ENCODE measurements at regions not wholly inside any gene's neighbourhood (a gene's known extent, or its start where the extent isn't known, plus 50 kb on each side); places are given as distances from the start of the nearest gene placed in this dataset.

GRCh38 chr13:47673009-47673850 is 327.8 kb downstream of the SUCLA2 start:
- Histone ChIP-seq H4K20me1 (ENCODE audit: insufficient read depth, low read length, poor library complexity, severe bottlenecking) (no peaks in the 10 kb centered on the region), H3K4me2 (ENCODE audit: low read depth, low read length, poor library complexity, severe bottlenecking) (no peak overlapping the region), H3K36me3 (ENCODE audit: insufficient read depth, low read length) (no peaks in the 10 kb centered on the region), H3K9ac (ENCODE audit: low read depth, low read length, poor library complexity, severe bottlenecking) (no peak overlapping the region), H3K9me3 (ENCODE audit: insufficient read depth, low read depth, low read length) (no peaks in the 10 kb centered on the region), H3K79me2 (ENCODE audit: insufficient read depth, low read length) (no peaks in the 10 kb centered on the region), H2AFZ (ENCODE audit: low read length) (no peak overlapping the region), H3K27me3 (ENCODE audit: insufficient read depth, low read length, poor library complexity, severe bottlenecking) (no peaks in the 10 kb centered on the region), H3F3A (ENCODE audit: low read depth) (no peaks in the 10 kb centered on the region), H3K4me3 (ENCODE audit: low read length, poor library complexity, severe bottlenecking) (no peak overlapping the region), H3K4me1 (ENCODE audit: insufficient read depth, low read length, poor library complexity, severe bottlenecking) (no peaks in the 10 kb centered on the region), H3K9me2 (replicated peaks; ENCODE audit: low read depth, low read length) (no peaks in the 10 kb centered on the region)
- TF ChIP-seq EZH2phosphoT487 (IDR thresholded peaks at IDR 0.05; ENCODE audit: borderline replicate concordance) (no peak), CTCF (conservative IDR thresholded peaks at IDR 0.05; ENCODE audit: low read length) (no peak)

GRCh38 chr13:47672245-47673008 is 328.6 kb downstream of the SUCLA2 start:
- no peaks in the 10 kb centered on the region for H3K36me3 ChIP-seq (ENCODE audit: insufficient read depth, low read length)
- H3K27me3 ChIP-seq (ENCODE audit: insufficient read depth, low read length, poor library complexity, severe bottlenecking) = no peaks in the 10 kb centered on the region
- H3K9me2 ChIP-seq (replicated peaks; ENCODE audit: low read depth, low read length) = no peaks in the 10 kb centered on the region
- H3K4me3 ChIP-seq (ENCODE audit: low read length, poor library complexity, severe bottlenecking) = no peak overlapping the region
- H3K79me2 ChIP-seq (ENCODE audit: insufficient read depth, low read length) = no peaks in the 10 kb centered on the region
- no peaks in the 10 kb centered on the region for H3K9me3 ChIP-seq (ENCODE audit: insufficient read depth, low read depth, low read length)
- H2AFZ ChIP-seq (ENCODE audit: low read length) = no peak overlapping the region
- no peaks in the 10 kb centered on the region for H3F3A ChIP-seq (ENCODE audit: low read depth)
- H4K20me1 ChIP-seq (ENCODE audit: insufficient read depth, low read length, poor library complexity, severe bottlenecking) = no peaks in the 10 kb centered on the region
- TF ChIP-seq EZH2phosphoT487 (IDR thresholded peaks at IDR 0.05; ENCODE audit: borderline replicate concordance) (no peak), CTCF (conservative IDR thresholded peaks at IDR 0.05; ENCODE audit: low read length) (no peak)
- no peak overlapping the region for H3K4me2 ChIP-seq (ENCODE audit: low read depth, low read length, poor library complexity, severe bottlenecking)
- H3K9ac ChIP-seq (ENCODE audit: low read depth, low read length, poor library complexity, severe bottlenecking) = no peak overlapping the region
- H3K4me1 ChIP-seq (ENCODE audit: insufficient read depth, low read length, poor library complexity, severe bottlenecking) = no peaks in the 10 kb centered on the region

GRCh38 chr13:47671776-47672175 is 329.3 kb downstream of the SUCLA2 start:
- H3K9ac ChIP-seq (ENCODE audit: low read depth, low read length, poor library complexity, severe bottlenecking) = no peak overlapping the region
- no peaks in the 10 kb centered on the region for H3K9me2 ChIP-seq (replicated peaks; ENCODE audit: low read depth, low read length)
- no peaks in the 10 kb centered on the region for H3F3A ChIP-seq (ENCODE audit: low read depth)
- no peaks in the 10 kb centered on the region for H3K27me3 ChIP-seq (ENCODE audit: insufficient read depth, low read length, poor library complexity, severe bottlenecking)
- no peaks in the 10 kb centered on the region for H3K4me1 ChIP-seq (ENCODE audit: insufficient read depth, low read length, poor library complexity, severe bottlenecking)
- no peak overlapping the region for H2AFZ ChIP-seq (ENCODE audit: low read length)
- no peak overlapping the region for H3K4me3 ChIP-seq (ENCODE audit: low read length, poor library complexity, severe bottlenecking)
- no peak for TF ChIP-seq CTCF (conservative IDR thresholded peaks at IDR 0.05; ENCODE audit: low read length)
- no peak for TF ChIP-seq EZH2phosphoT487 (IDR thresholded peaks at IDR 0.05; ENCODE audit: borderline replicate concordance)
- H3K36me3 ChIP-seq (ENCODE audit: insufficient read depth, low read length) = no peaks in the 10 kb centered on the region
- H3K4me2 ChIP-seq (ENCODE audit: low read depth, low read length, poor library complexity, severe bottlenecking) = no peak overlapping the region
- H3K9me3 ChIP-seq (ENCODE audit: insufficient read depth, low read depth, low read length) = no peaks in the 10 kb centered on the region
- no peaks in the 10 kb centered on the region for H4K20me1 ChIP-seq (ENCODE audit: insufficient read depth, low read length, poor library complexity, severe bottlenecking)
- no peaks in the 10 kb centered on the region for H3K79me2 ChIP-seq (ENCODE audit: insufficient read depth, low read length)

All from Loucy (cell line).